VCaP (cell line): ENCODE measurements at regions not wholly inside any gene's neighbourhood (a gene's known extent, or its start where the extent isn't known, plus 50 kb on each side); places are given as distances from the start of the nearest gene placed in this dataset.

Source experiments
- H3K27ac ChIP-seq: fragments of 450-650 bp; 2 replicates; pipeline ENCODE4 v1.5.1; 2017
- TF ChIP-seq, protein P1 (sequence below): fragments of 450-650 bp; conservative IDR thresholded peaks from 2 replicates; pipeline ENCODE4 v1.5.1; 2017; ENCODE audit warnings: mild to moderate bottlenecking, moderate library complexity

DNA sequence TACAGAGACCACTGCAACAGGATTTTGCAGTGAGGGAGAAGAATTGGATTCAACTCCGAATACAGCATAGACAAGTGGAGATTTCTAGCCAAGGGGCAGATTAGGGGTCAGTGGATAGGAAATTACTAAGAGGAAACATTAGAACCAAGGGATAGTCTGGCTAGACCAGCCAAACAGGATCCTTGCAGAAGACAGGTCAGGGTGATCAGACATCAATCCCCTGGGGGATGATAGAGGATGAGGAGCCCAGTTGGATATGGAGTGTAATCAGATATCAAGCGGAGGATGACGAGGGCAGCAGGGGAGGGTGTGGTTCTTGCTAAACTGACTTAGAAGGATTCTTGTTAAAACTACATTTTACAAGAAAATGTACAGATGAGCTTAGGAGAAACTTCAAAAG is 424.4 kb downstream of the DAD1 start:
- TF ChIP-seq, protein P1, sequence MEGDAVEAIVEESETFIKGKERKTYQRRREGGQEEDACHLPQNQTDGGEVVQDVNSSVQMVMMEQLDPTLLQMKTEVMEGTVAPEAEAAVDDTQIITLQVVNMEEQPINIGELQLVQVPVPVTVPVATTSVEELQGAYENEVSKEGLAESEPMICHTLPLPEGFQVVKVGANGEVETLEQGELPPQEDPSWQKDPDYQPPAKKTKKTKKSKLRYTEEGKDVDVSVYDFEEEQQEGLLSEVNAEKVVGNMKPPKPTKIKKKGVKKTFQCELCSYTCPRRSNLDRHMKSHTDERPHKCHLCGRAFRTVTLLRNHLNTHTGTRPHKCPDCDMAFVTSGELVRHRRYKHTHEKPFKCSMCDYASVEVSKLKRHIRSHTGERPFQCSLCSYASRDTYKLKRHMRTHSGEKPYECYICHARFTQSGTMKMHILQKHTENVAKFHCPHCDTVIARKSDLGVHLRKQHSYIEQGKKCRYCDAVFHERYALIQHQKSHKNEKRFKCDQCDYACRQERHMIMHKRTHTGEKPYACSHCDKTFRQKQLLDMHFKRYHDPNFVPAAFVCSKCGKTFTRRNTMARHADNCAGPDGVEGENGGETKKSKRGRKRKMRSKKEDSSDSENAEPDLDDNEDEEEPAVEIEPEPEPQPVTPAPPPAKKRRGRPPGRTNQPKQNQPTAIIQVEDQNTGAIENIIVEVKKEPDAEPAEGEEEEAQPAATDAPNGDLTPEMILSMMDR, result no peak
- no peak overlapping the region for H3K27ac ChIP-seq

DNA sequence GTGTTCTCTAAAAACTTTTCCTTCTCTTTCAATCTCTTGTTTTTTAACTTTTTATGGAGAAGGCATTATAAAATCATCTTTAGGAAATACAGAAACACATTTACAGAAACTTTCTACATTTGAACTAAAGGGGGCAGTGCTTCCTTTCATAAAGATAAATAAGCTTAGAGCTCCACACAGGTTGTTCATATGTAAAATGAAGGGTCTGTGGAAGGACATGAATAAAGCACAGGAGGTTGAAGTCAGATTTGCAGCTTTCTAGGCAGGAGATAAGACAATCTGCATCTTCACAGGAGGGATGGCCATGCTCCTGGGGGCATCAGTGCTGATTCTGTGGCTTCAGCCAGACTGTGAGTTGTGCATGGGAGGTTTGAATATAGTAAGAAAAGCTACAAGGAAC is 426.0 kb downstream of the DAD1 start:
- no peak overlapping the region for H3K27ac ChIP-seq
- TF ChIP-seq, protein P1, result peak; percentile 29; the same call in 1 of the 2 replicates

DNA sequence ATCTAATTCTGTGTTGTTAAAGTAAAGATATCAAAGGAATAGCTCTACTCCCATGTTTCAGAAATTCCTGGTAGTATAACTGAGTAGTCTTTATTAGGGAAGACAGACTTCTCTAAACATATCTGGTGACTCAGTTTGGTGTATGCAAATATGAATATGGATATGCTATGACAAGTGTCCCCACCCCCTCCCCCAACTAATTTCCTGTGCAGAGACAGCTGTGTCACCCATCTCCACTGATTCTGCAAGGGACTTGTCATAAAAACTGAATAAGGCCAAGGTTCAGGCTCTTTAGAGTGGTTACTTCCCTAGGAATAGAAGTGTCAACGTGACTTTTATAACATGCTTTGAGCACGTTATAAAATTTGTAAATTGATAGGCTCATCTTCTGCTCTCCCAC is 429.1 kb downstream of the DAD1 start:
- no peak overlapping the region for H3K27ac ChIP-seq
- TF ChIP-seq, protein P1, result no peak

- TF ChIP-seq, protein P1, result no peak
- H3K27ac ChIP-seq, result no peak overlapping the region
Measured at GRCh38 chr14:22159099-22159498, 429.9 kb downstream of the DAD1 start.

DNA sequence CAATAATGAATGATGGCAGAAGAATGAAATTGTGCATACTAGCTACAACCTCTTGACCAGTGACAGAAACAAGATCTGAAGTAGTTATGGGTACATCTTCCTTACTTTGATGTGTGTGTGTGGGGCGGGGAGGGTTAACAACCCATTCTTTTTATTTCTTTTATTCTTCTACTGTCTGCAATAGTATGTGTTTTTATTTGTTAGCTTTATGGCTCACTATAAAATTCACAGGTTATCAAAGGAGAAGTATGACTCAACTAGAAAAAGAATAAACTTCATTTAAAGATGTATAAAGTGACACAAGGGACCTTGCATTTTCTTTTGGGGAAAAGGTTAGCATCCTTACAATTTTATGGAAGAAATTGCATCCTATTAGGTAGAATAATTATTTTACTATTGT is 430.5 kb downstream of the DAD1 start:
- TF ChIP-seq, protein P1, result no peak
- no peak overlapping the region for H3K27ac ChIP-seq

DNA sequence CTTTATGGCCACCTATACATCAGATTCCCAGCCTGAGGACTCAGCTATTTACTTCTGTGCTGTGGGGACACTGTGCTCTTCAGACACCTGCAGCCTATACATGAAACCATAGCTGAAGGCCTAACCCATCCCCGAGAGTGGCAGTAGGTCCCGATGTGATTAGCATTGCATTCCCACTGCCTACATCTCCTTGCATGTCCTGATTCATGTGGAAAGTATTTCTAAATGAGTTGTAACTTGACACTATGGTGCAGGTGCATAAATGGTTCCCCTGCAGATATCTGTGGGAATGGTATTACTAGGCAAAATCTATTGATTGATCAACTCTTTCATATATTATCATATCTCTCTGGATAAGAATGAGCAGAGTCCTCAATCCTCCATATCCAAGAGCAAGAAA is 433.5 kb downstream of the DAD1 start:
- TF ChIP-seq, protein P1, result no peak
- H3K27ac ChIP-seq, result no peak overlapping the region

GRCh38 chr14:22152903-22153302 is 436.1 kb downstream of the DAD1 start:
- TF ChIP-seq, protein P1, result no peak

More at GRCh38 chr14:22152903-22153302, 436.1 kb downstream of the DAD1 start:
- no peak overlapping the region for H3K27ac ChIP-seq
